Hepatocyte (in vitro differentiated cells): ENCODE measurements at regions not wholly inside any gene's neighbourhood (a gene's known extent, or its start where the extent isn't known, plus 50 kb on each side); places are given as distances from the start of the nearest gene placed in this dataset.
"Not testable (repeated sequence)": the region's sequence is repeated elsewhere in the genome, so short reads cannot be mapped to it uniquely, and the experiment has no call there.

Experiments used
- DNase-seq: peaks from one replicate; pipeline ENCODE4 v3.0.0-alpha.2; 2016; ENCODE audit warnings: low spot score
- H2AFZ ChIP-seq: fragments of 200-600 bp; sonication (generic); 2 replicates; pipeline ENCODE4 v1.6.0; 2016; ENCODE audit warnings: antibody characterized with exemption, mild to moderate bottlenecking
- H3K27ac ChIP-seq: fragments of 200-600 bp; sonication (generic); 2 replicates; pipeline ENCODE4 v1.5.1; 2016; ENCODE audit warnings: mild to moderate bottlenecking
- H3K27me3 ChIP-seq: fragments of 200-600 bp; sonication (generic); 2 replicates; pipeline ENCODE4 v1.6.1; 2016
- H3K36me3 ChIP-seq: fragments of 200-600 bp; sonication (generic); replicated peaks from 2 replicates; pipeline ENCODE4 v1.5.1; 2016; ENCODE audit warnings: low read depth; ENCODE audit not compliant: insufficient read depth
- H3K4me1 ChIP-seq: fragments of 200-600 bp; sonication (generic); 2 replicates; pipeline ENCODE4 v1.5.1; 2016; ENCODE audit warnings: mild to moderate bottlenecking, moderate library complexity; ENCODE audit not compliant: insufficient read depth
- H3K4me2 ChIP-seq: fragments of 200-600 bp; sonication (generic); 2 replicates; pipeline ENCODE4 v1.6.0; 2016
- H3K4me3 ChIP-seq: fragments of 200-600 bp; sonication (generic); 2 replicates; pipeline ENCODE4 v1.5.1; 2016; ENCODE audit warnings: mild to moderate bottlenecking
- H3K79me2 ChIP-seq: fragments of 200-600 bp; sonication (generic); 2 replicates; pipeline ENCODE4 v1.6.0; 2017; ENCODE audit warnings: mild to moderate bottlenecking
- H3K9me2 ChIP-seq: fragments of 200-600 bp; sonication (generic); replicated peaks from 2 replicates; pipeline ENCODE4 v1.6.0; 2017; ENCODE audit warnings: mild to moderate bottlenecking; ENCODE audit not compliant: insufficient read depth
- H3K9me3 ChIP-seq: fragments of 200-600 bp; sonication (generic); 2 replicates; pipeline ENCODE4 v1.5.1; 2016; ENCODE audit warnings: low read depth, mild to moderate bottlenecking
- H4K20me1 ChIP-seq: fragments of 200-600 bp; sonication (generic); 2 replicates; pipeline ENCODE4 v1.6.0; 2016; ENCODE audit warnings: mild to moderate bottlenecking; ENCODE audit not compliant: insufficient read depth, poor library complexity, severe bottlenecking
- EZH2 ChIP-seq: fragments of 200-600 bp; sonication (generic); IDR thresholded peaks from 2 replicates; pipeline ENCODE4 v1.6.1; 2016; ENCODE audit warnings: antibody characterized with exemption, mild to moderate bottlenecking, borderline replicate concordance
- EZH2phosphoT487 ChIP-seq: fragments of 200-600 bp; sonication (generic); IDR thresholded peaks from one replicate; pipeline ENCODE4 v1.6.1; 2018; ENCODE audit warnings: antibody characterized with exemption, mild to moderate bottlenecking, low read depth, moderate library complexity; ENCODE audit not compliant: unreplicated experiment, severe bottlenecking
- WGBS: methylation state at CpG from one replicate; pipeline ENCODE4 v1.1.6; 2016; ENCODE audit warnings: low lambda C conversion rate; ENCODE audit errors: missing lambda C conversion rate; 5-methylcytosine and 5-hydroxymethylcytosine counted together
- TF ChIP-seq, protein P1 (sequence below): fragments of 200-600 bp; sonication (generic); IDR thresholded peaks from 2 replicates; pipeline ENCODE4 v1.5.1; 2016; ENCODE audit warnings: antibody characterized with exemption, mild to moderate bottlenecking; ENCODE audit not compliant: poor library complexity

GRCh38 chr4:91887926-91888325 is 415.8 kb upstream of the GRID2 start:
- no peak overlapping the region for H3K4me3 ChIP-seq
- H3K27me3 ChIP-seq = no peaks in the 10 kb centered on the region
- no peak overlapping the region for H3K4me2 ChIP-seq
- DNase-seq = no peak
- no peaks in the 10 kb centered on the region for H4K20me1 ChIP-seq
- H3K36me3 ChIP-seq = no peaks in the 10 kb centered on the region
- no peak overlapping the region for H2AFZ ChIP-seq
- TF ChIP-seq, protein P1, sequence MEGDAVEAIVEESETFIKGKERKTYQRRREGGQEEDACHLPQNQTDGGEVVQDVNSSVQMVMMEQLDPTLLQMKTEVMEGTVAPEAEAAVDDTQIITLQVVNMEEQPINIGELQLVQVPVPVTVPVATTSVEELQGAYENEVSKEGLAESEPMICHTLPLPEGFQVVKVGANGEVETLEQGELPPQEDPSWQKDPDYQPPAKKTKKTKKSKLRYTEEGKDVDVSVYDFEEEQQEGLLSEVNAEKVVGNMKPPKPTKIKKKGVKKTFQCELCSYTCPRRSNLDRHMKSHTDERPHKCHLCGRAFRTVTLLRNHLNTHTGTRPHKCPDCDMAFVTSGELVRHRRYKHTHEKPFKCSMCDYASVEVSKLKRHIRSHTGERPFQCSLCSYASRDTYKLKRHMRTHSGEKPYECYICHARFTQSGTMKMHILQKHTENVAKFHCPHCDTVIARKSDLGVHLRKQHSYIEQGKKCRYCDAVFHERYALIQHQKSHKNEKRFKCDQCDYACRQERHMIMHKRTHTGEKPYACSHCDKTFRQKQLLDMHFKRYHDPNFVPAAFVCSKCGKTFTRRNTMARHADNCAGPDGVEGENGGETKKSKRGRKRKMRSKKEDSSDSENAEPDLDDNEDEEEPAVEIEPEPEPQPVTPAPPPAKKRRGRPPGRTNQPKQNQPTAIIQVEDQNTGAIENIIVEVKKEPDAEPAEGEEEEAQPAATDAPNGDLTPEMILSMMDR = no peak
- TF ChIP-seq EZH2 = no peak
- no peaks in the 10 kb centered on the region for H3K9me3 ChIP-seq
- WGBS = 69% methylated on average over 1 of the region's 1 CpG
- H3K9me2 ChIP-seq = no peaks in the 10 kb centered on the region
- H3K27ac ChIP-seq = no peak overlapping the region
- H3K79me2 ChIP-seq = no peaks in the 10 kb centered on the region
- H3K4me1 ChIP-seq = no peaks in the 10 kb centered on the region

GRCh38 chr4:91891217-91891616 is 412.5 kb upstream of the GRID2 start:
- WGBS = 92% methylated on average over 5 of the region's 5 CpGs
- not testable (repeated sequence) for H3K27ac ChIP-seq, H3K79me2 ChIP-seq, H3K9me2 ChIP-seq, H3K36me3 ChIP-seq, H3K4me2 ChIP-seq, H3K27me3 ChIP-seq, DNase-seq, H2AFZ ChIP-seq, H3K4me1 ChIP-seq, H3K4me3 ChIP-seq, H4K20me1 ChIP-seq, H3K9me3 ChIP-seq

GRCh38 chr4:91894006-91894405 is 409.8 kb upstream of the GRID2 start:
- Histone ChIP-seq H3K36me3 (no peaks in the 10 kb centered on the region), H3K4me3 (no peak overlapping the region), H3K79me2 (no peaks in the 10 kb centered on the region), H2AFZ (no peak overlapping the region), H3K27ac (no peak overlapping the region), H4K20me1 (no peaks in the 10 kb centered on the region), H3K9me3 (no peaks in the 10 kb centered on the region), H3K4me1 (no peaks in the 10 kb centered on the region), H3K4me2 (no peak overlapping the region), H3K9me2 (no peaks in the 10 kb centered on the region), H3K27me3 (no peaks in the 10 kb centered on the region)
- no peak for DNase-seq
- no peak for TF ChIP-seq EZH2
- TF ChIP-seq EZH2phosphoT487 = no peak
- TF ChIP-seq, protein P1 = no peak

GRCh38 chr4:91904556-91904955 is 399.2 kb upstream of the GRID2 start:
- no peak overlapping the region for H3K27ac ChIP-seq
- no peaks in the 10 kb centered on the region for H3K79me2 ChIP-seq
- 40% methylated on average over 1 of the region's 1 CpG for WGBS
- DNase-seq = no peak
- TF ChIP-seq, protein P1 = no peak
- no peak for TF ChIP-seq EZH2
- no peak for TF ChIP-seq EZH2phosphoT487
- H3K4me1 ChIP-seq = no peaks in the 10 kb centered on the region
- H3K4me2 ChIP-seq = no peak overlapping the region
- H3K36me3 ChIP-seq = no peaks in the 10 kb centered on the region
- H3K9me2 ChIP-seq = no peaks in the 10 kb centered on the region
- no peaks in the 10 kb centered on the region for H3K9me3 ChIP-seq
- no peaks in the 10 kb centered on the region for H3K27me3 ChIP-seq
- H4K20me1 ChIP-seq = no peaks in the 10 kb centered on the region
- no peak overlapping the region for H2AFZ ChIP-seq
- no peak overlapping the region for H3K4me3 ChIP-seq
